ENCODE measurements at regions not wholly inside any gene's neighbourhood (a gene's known extent, or its start where the extent isn't known, plus 50 kb on each side); places are given as distances from the start of the nearest gene placed in this dataset.
A peak's percentile ranks its signal among the peaks of the same experiment; 100 is the strongest.

GRCh38 chr14:53356361-53357150 is 203.4 kb upstream of the DDHD1 start:
- H3K4me3 ChIP-seq: no peak overlapping the region
- H3K27ac ChIP-seq: no peak overlapping the region

- Histone ChIP-seq H3K27ac (peak overlapping the region in 3 of 21 experiments; percentile 16 to 36 (median 17)), H3K4me3 (no peak overlapping the region)
These were observed 202.5 kb upstream of the DDHD1 start for GRCh38 chr14:53355581-53356112.

- Histone ChIP-seq H3K27ac (no peak overlapping the region), H3K4me3 (no peak overlapping the region)
These were observed 201.2 kb upstream of the DDHD1 start for GRCh38 chr14:53354336-53354735.

- no peak overlapping the region for H3K27ac ChIP-seq
These were observed 197.7 kb upstream of the DDHD1 start for GRCh38 chr14:53350866-53351265.

GRCh38 chr14:53350429-53350828 is 197.3 kb upstream of the DDHD1 start:
- no peak overlapping the region for H3K4me3 ChIP-seq
- H3K27ac ChIP-seq: no peak overlapping the region

More at GRCh38 chr14:53350866-53351265, 197.7 kb upstream of the DDHD1 start:
- no peak overlapping the region for H3K4me3 ChIP-seq

GRCh38 chr14:53346988-53347387 is 193.9 kb upstream of the DDHD1 start:
- H3K27ac ChIP-seq: no peak overlapping the region
- H3K4me3 ChIP-seq: no peak overlapping the region

GRCh38 chr14:53341324-53341723 is 188.2 kb upstream of the DDHD1 start:
- Histone ChIP-seq H3K27ac (no peak overlapping the region), H3K4me3 (no peak overlapping the region)

GRCh38 chr14:53338192-53338591 is 185.1 kb upstream of the DDHD1 start:
- Histone ChIP-seq H3K4me3 (no peak overlapping the region), H3K27ac (no peak overlapping the region)

GRCh38 chr14:53336729-53337128 is 183.6 kb upstream of the DDHD1 start:
- H3K27ac ChIP-seq: no peak overlapping the region
- no peak overlapping the region for H3K4me3 ChIP-seq

GRCh38 chr14:53333809-53334208 is 180.7 kb upstream of the DDHD1 start:
- Histone ChIP-seq H3K4me3 (no peak overlapping the region), H3K27ac (no peak overlapping the region)

- no peak overlapping the region for H3K4me3 ChIP-seq
These were observed 178.8 kb upstream of the DDHD1 start for GRCh38 chr14:53331921-53332320.

GRCh38 chr14:53331247-53331646 is 178.1 kb upstream of the DDHD1 start:
- Histone ChIP-seq H3K27ac (no peak overlapping the region), H3K4me3 (no peak overlapping the region)

More at GRCh38 chr14:53331921-53332320, 178.8 kb upstream of the DDHD1 start:
- no peak overlapping the region for H3K27ac ChIP-seq

GRCh38 chr14:53330441-53330840 is 177.3 kb upstream of the DDHD1 start:
- Histone ChIP-seq H3K27ac (no peak overlapping the region), H3K4me3 (no peak overlapping the region)

- Histone ChIP-seq H3K4me3 (no peak overlapping the region), H3K27ac (no peak overlapping the region)
These were observed 175.7 kb upstream of the DDHD1 start for GRCh38 chr14:53328841-53329240.

GRCh38 chr14:53327716-53328115 is 174.6 kb upstream of the DDHD1 start:
- no peak overlapping the region for H3K27ac ChIP-seq
- no peak overlapping the region for H3K4me3 ChIP-seq

GRCh38 chr14:53325176-53325806 is 172.2 kb upstream of the DDHD1 start:
- no peak overlapping the region for H3K4me3 ChIP-seq
- no peak overlapping the region for H3K27ac ChIP-seq

GRCh38 chr14:53316504-53316903 is 163.4 kb upstream of the DDHD1 start:
- Histone ChIP-seq H3K27ac (no peak overlapping the region), H3K4me3 (no peak overlapping the region)

- Histone ChIP-seq H3K4me3 (no peak overlapping the region), H3K27ac (no peak overlapping the region)
These were observed 157.3 kb upstream of the DDHD1 start for GRCh38 chr14:53310412-53310811.

- Histone ChIP-seq H3K4me3 (no peak overlapping the region), H3K27ac (peak overlapping the region in 3 of 21 experiments; percentile 40 to 54 (median 52))
These were observed 153.8 kb upstream of the DDHD1 start for GRCh38 chr14:53306911-53307310.

- Histone ChIP-seq H3K4me3 (peak overlapping the region in 5 of 7 experiments; percentile 8 to 25 (median 23)), H3K27ac (peak overlapping the region in 3 of 21 experiments; percentile 40 to 54 (median 52))
These were observed 153.2 kb upstream of the DDHD1 start for GRCh38 chr14:53306267-53306721.

Measured in skin epidermis (tissue), 12 donors.